Tibial artery (tissue), 4 donors: ENCODE measurements at regions not wholly inside any gene's neighbourhood (a gene's known extent, or its start where the extent isn't known, plus 50 kb on each side); places are given as distances from the start of the nearest gene placed in this dataset.
"Not testable (repeated sequence)": the region's sequence is repeated elsewhere in the genome, so short reads cannot be mapped to it uniquely, and the experiment has no call there.

Experiments
- DNase-seq, 2 donors: peaks; one replicate each; pipeline ENCODE4 v3.0.0-alpha.2; 2019
- H3K27ac ChIP-seq, 2 donors: fragments of 200-600 bp; sonication (generic) in 1 of 2; 1 replicate in 1 of 2; 2 replicates in 1 of 2; pipeline ENCODE4 v1.5.1; 2018 to 2019; ENCODE audit warnings: mild to moderate bottlenecking in 1 of 2
- H3K27me3 ChIP-seq, 2 donors: fragments of 200-600 bp; sonication (generic) in 1 of 2; one replicate each; pipeline versions ENCODE4 v1.5.1 to v1.6.0; 2016 to 2019
- H3K36me3 ChIP-seq, 3 donors: fragments of 200-600 bp; sonication (generic) in 2 of 3; one replicate each; pipeline ENCODE4 v1.5.1; 2016 to 2019; ENCODE audit warnings: mild to moderate bottlenecking in 2 of 3
- H3K4me1 ChIP-seq, 4 donors: fragments of 200-600 bp; sonication (generic) in 2 of 4; 1 replicate in 3 of 4; 2 replicates in 1 of 4; pipeline ENCODE4 v1.5.1; 2016 to 2019
- H3K4me3 ChIP-seq, 2 donors: fragments of 200-600 bp; sonication (generic) in 1 of 2; 1 replicate in 1 of 2; 2 replicates in 1 of 2; pipeline ENCODE4 v1.5.1; 2018 to 2019; ENCODE audit warnings: mild to moderate bottlenecking in 2 of 2
- H3K9me3 ChIP-seq, 3 donors: fragments of 200-600 bp; sonication (generic) in 1 of 3; one replicate each; pipeline ENCODE4 v1.5.1; 2016 to 2019
- intact Hi-C: fragments of 100-400 bp; cut with DNase I; formaldehyde crosslinking; loops from one replicate; pipeline ENCODE4 v1.15.0; 2023; ENCODE audit warnings: low total_unique reads

DNA sequence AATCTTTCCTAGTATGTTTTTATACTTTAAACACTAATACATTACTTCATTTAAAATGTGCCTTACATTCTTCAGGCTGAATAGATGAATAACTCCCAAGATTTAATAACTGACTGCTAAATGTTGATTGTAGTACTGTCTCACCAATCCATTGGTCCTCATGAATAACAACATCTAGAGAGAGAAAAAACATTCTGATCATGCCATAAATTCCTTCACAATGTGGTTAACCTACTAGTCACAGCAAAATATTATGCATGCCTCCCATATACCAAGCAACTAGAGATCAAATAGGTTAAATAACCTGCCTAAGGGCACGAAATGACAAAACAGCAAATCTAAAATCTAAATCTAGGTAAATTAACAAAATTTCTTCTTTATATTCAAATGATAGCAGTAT, 66.2 kb downstream of the SYT15 start:
- H3K27me3 ChIP-seq, intact Hi-C loops, H3K4me1 ChIP-seq, H3K4me3 ChIP-seq, H3K36me3 ChIP-seq, DNase-seq, H3K27ac ChIP-seq, H3K9me3 ChIP-seq: not testable (repeated sequence)

DNA sequence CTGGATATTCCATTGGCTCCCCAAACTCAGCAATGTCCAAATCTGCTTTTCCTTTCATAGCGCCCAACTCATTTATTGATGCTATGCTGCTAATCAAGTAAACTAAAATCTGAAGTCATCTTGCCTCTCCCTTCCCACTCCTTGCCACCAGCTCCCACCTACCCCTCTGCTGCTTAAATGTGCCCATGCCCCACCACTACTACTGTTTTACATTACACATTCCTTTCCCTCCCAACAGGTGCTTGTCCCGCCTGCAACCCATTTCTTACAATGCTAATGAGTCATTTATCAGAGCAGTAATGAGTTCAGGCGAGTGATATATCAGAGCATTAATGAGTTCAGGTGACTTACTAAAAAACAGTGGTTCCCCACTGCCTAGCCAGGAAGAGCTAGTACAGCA, 67.2 kb downstream of the SYT15 start:
- H3K27ac ChIP-seq, H3K4me1 ChIP-seq, H3K9me3 ChIP-seq, H3K27me3 ChIP-seq, H3K4me3 ChIP-seq, DNase-seq, intact Hi-C loops, H3K36me3 ChIP-seq: not testable (repeated sequence)

- intact Hi-C loops, H3K9me3 ChIP-seq, DNase-seq, H3K4me1 ChIP-seq, H3K27ac ChIP-seq, H3K4me3 ChIP-seq, H3K27me3 ChIP-seq, H3K36me3 ChIP-seq: not testable (repeated sequence)
Observed at GRCh38 chr10:46650967-46651366, 72.0 kb downstream of the SYT15 start.

- H3K9me3 ChIP-seq, H3K4me1 ChIP-seq, H3K4me3 ChIP-seq, intact Hi-C loops, H3K36me3 ChIP-seq, H3K27ac ChIP-seq, H3K27me3 ChIP-seq, DNase-seq: not testable (repeated sequence)
Observed at GRCh38 chr10:46657437-46657836, 78.5 kb downstream of the SYT15 start.

- H3K4me3 ChIP-seq, intact Hi-C loops, H3K36me3 ChIP-seq, DNase-seq, H3K27ac ChIP-seq, H3K27me3 ChIP-seq, H3K4me1 ChIP-seq, H3K9me3 ChIP-seq: not testable (repeated sequence)
Observed at GRCh38 chr10:46660027-46660834, 81.3 kb downstream of the SYT15 start.

GRCh38 chr10:46660835-46661164, 81.9 kb downstream of the SYT15 start:
- H3K9me3 ChIP-seq, H3K36me3 ChIP-seq, intact Hi-C loops, DNase-seq, H3K4me3 ChIP-seq, H3K27ac ChIP-seq, H3K4me1 ChIP-seq, H3K27me3 ChIP-seq: not testable (repeated sequence)

GRCh38 chr10:46665536-46665935, 86.6 kb downstream of the SYT15 start:
- H3K9me3 ChIP-seq, H3K27me3 ChIP-seq, DNase-seq, H3K4me3 ChIP-seq, H3K27ac ChIP-seq, H3K36me3 ChIP-seq, intact Hi-C loops, H3K4me1 ChIP-seq: not testable (repeated sequence)

DNA sequence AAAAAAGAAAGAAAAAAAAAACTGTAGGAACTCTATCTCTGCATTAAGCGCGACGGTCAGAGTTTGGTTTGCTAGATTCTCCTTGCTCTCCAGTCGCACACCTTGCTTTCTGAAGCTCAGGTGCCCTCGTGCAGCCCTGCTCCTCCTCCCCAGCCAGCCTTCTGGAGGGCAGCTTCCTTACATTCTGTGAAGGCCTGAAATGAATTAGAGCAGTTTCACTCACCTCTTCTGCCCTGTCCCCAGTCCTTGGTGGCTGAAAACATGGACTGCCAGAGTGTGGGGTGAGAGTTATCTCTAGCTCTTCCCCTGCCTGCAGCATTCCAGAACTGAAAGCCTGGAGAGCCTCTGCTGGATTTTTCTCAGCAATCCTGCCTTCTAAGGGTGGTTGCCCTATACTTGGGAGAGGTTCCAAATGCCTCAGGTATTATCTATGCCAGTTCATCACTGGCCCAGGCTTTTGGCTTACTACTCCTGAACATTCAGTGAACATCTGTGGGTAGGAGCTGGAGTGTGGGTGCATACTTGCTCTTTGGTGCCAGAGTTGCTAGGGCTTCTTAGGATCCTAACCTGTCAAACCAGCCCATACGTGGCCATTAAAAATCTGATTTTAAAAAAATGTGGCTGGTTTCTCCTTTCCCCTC, 89.5 kb downstream of the SYT15 start:
- H3K9me3 ChIP-seq, H3K36me3 ChIP-seq, H3K4me3 ChIP-seq, H3K27ac ChIP-seq, DNase-seq, intact Hi-C loops, H3K4me1 ChIP-seq, H3K27me3 ChIP-seq: not testable (repeated sequence)

- H3K9me3 ChIP-seq, DNase-seq, H3K27ac ChIP-seq, intact Hi-C loops, H3K27me3 ChIP-seq, H3K36me3 ChIP-seq, H3K4me3 ChIP-seq, H3K4me1 ChIP-seq: not testable (repeated sequence)
Observed at GRCh38 chr10:46677836-46678435, 99.0 kb downstream of the SYT15 start.

GRCh38 chr10:46691397-46691796, 112.5 kb downstream of the SYT15 start:
- H3K27ac ChIP-seq, H3K9me3 ChIP-seq, intact Hi-C loops, H3K4me1 ChIP-seq, DNase-seq, H3K4me3 ChIP-seq, H3K27me3 ChIP-seq, H3K36me3 ChIP-seq: not testable (repeated sequence)

- intact Hi-C loops, H3K36me3 ChIP-seq, H3K4me3 ChIP-seq, H3K4me1 ChIP-seq, H3K9me3 ChIP-seq, DNase-seq, H3K27me3 ChIP-seq, H3K27ac ChIP-seq: not testable (repeated sequence)
Observed at GRCh38 chr10:46693218-46693617, 114.3 kb downstream of the SYT15 start.

- H3K27ac ChIP-seq, H3K4me3 ChIP-seq, H3K36me3 ChIP-seq, H3K27me3 ChIP-seq, DNase-seq, H3K9me3 ChIP-seq, intact Hi-C loops, H3K4me1 ChIP-seq: not testable (repeated sequence)
Observed at GRCh38 chr10:46717264-46717663, 138.3 kb downstream of the SYT15 start.

DNA sequence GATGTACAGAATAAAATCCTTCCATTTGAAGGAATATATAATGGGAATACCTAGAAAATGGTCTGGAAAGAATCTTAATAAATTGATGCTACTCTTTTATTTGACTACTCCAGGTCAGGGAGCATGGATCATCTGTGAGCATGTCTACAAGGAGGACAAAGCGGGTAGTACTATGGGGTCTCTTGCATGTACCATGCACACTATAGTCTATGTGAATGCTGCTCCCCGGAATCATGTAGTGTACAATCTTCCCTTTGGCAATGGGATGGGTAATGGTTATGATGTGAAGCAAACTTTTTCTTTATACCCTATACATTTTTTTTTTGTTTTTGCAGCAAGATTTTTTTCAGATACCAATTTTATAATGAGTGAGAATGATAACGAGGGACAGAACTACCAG, 139.1 kb downstream of the SYT15 start:
- H3K27ac ChIP-seq, H3K36me3 ChIP-seq, DNase-seq, H3K4me3 ChIP-seq, H3K27me3 ChIP-seq, H3K9me3 ChIP-seq, H3K4me1 ChIP-seq, intact Hi-C loops: not testable (repeated sequence)

DNA sequence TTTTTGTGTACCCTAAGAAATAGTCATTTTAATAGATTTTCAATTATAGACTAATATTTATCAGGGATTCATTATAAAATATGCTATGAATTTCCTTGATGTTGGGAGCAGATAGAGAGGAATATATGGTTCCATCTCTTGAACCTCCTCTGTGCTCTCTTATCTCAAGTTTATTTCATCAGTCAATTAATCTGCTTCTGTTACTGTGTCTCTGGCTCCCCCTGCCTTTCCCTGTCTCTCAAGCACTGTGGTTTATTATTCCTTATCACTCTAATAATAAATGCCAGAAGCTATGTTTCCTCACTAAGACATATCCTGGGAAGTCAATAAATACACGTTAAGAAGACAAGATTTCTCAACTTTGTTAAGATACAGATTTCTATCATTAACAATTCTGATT, 141.5 kb downstream of the SYT15 start:
- H3K27ac ChIP-seq: not testable (repeated sequence)

More for the DNA sequence above, 141.5 kb downstream of the SYT15 start:
- H3K9me3 ChIP-seq, H3K27me3 ChIP-seq, H3K4me3 ChIP-seq, intact Hi-C loops, DNase-seq, H3K36me3 ChIP-seq, H3K4me1 ChIP-seq: not testable (repeated sequence)
